ENCODE measurements at regions not wholly inside any gene's neighbourhood (a gene's known extent, or its start where the extent isn't known, plus 50 kb on each side); places are given as distances from the start of the nearest gene placed in this dataset.

GRCh38 chr2:116440104-116440653 is 1374.3 kb upstream of the DDX18 start:
- TF ChIP-seq CTCF (IDR thresholded peaks at IDR 0.05; ENCODE audit: low read depth, low read length) = no peak
- Histone ChIP-seq H3K27ac (no peak overlapping the region), H3K36me3 (no peaks in the 10 kb centered on the region), H3K4me3 (ENCODE audit: low read depth, low read length) (no peak overlapping the region), H3K27me3 (ENCODE audit: insufficient read depth, low read depth, severe bottlenecking) (peaks cover 23% of the 10 kb centered on the region), H3K9me3 (ENCODE audit: severe bottlenecking) (no peaks in the 10 kb centered on the region)
- no peak for DNase-seq

- Histone ChIP-seq H3K27me3 (ENCODE audit: insufficient read depth, low read depth, severe bottlenecking) (peaks cover 23% of the 10 kb centered on the region), H3K27ac (no peak overlapping the region), H3K9me3 (ENCODE audit: severe bottlenecking) (no peaks in the 10 kb centered on the region), H3K4me3 (ENCODE audit: low read depth, low read length) (no peak overlapping the region), H3K36me3 (no peaks in the 10 kb centered on the region)
- no peak for DNase-seq
- no peak for TF ChIP-seq CTCF (IDR thresholded peaks at IDR 0.05; ENCODE audit: low read depth, low read length)
Measured at GRCh38 chr2:116442418-116442817, 1372.1 kb upstream of the DDX18 start.

- Histone ChIP-seq H3K27ac (no peak overlapping the region), H3K4me3 (ENCODE audit: low read depth, low read length) (no peak overlapping the region), H3K9me3 (ENCODE audit: severe bottlenecking) (no peaks in the 10 kb centered on the region), H3K36me3 (no peaks in the 10 kb centered on the region), H3K27me3 (ENCODE audit: insufficient read depth, low read depth, severe bottlenecking) (peaks cover 20% of the 10 kb centered on the region)
- no peak for TF ChIP-seq CTCF (IDR thresholded peaks at IDR 0.05; ENCODE audit: low read depth, low read length)
- DNase-seq = no peak
Measured at GRCh38 chr2:116444256-116444872, 1370.1 kb upstream of the DDX18 start.

- peaks cover 26% of the 10 kb centered on the region for H3K27me3 ChIP-seq (ENCODE audit: insufficient read depth, low read depth, severe bottlenecking)
- no peak overlapping the region for H3K4me3 ChIP-seq (ENCODE audit: low read depth, low read length)
- DNase-seq = no peak
- no peaks in the 10 kb centered on the region for H3K9me3 ChIP-seq (ENCODE audit: severe bottlenecking)
- H3K27ac ChIP-seq = no peak overlapping the region
- H3K36me3 ChIP-seq = no peaks in the 10 kb centered on the region
- no peak for TF ChIP-seq CTCF (IDR thresholded peaks at IDR 0.05; ENCODE audit: low read depth, low read length)
Measured at GRCh38 chr2:116450990-116451389, 1363.5 kb upstream of the DDX18 start.

GRCh38 chr2:116452651-116453050 is 1361.8 kb upstream of the DDX18 start:
- DNase-seq = no peak
- Histone ChIP-seq H3K27ac (no peak overlapping the region), H3K4me3 (ENCODE audit: low read depth, low read length) (no peak overlapping the region), H3K27me3 (ENCODE audit: insufficient read depth, low read depth, severe bottlenecking) (peaks cover 37% of the 10 kb centered on the region), H3K36me3 (no peaks in the 10 kb centered on the region), H3K9me3 (ENCODE audit: severe bottlenecking) (no peaks in the 10 kb centered on the region)
- no peak for TF ChIP-seq CTCF (IDR thresholded peaks at IDR 0.05; ENCODE audit: low read depth, low read length)

GRCh38 chr2:116456429-116456828 is 1358.1 kb upstream of the DDX18 start:
- no peak overlapping the region for H3K4me3 ChIP-seq (ENCODE audit: low read depth, low read length)
- TF ChIP-seq CTCF (IDR thresholded peaks at IDR 0.05; ENCODE audit: low read depth, low read length) = 0 out of 2 replicates have a peak, but pooled peaks have one; percentile 0
- H3K27me3 ChIP-seq (ENCODE audit: insufficient read depth, low read depth, severe bottlenecking) = peaks cover 41% of the 10 kb centered on the region
- H3K36me3 ChIP-seq = no peaks in the 10 kb centered on the region
- H3K27ac ChIP-seq = no peak overlapping the region
- no peak for DNase-seq
- no peaks in the 10 kb centered on the region for H3K9me3 ChIP-seq (ENCODE audit: severe bottlenecking)

Data from WERI-Rb-1 (cell line).